Activated CD8-positive, alpha-beta memory T cell treated with anti-CD3 and anti-CD28 coated beads for 4 hours (primary cell): ENCODE measurements at regions not wholly inside any gene's neighbourhood (a gene's known extent, or its start where the extent isn't known, plus 50 kb on each side); places are given as distances from the start of the nearest gene placed in this dataset.

Experiments used
- DNase-seq, 2 donors: peaks; one replicate each; pipeline ENCODE4 v3.0.0-alpha.2; 2020; ENCODE audit warnings: low read depth in 2 of 2

DNA sequence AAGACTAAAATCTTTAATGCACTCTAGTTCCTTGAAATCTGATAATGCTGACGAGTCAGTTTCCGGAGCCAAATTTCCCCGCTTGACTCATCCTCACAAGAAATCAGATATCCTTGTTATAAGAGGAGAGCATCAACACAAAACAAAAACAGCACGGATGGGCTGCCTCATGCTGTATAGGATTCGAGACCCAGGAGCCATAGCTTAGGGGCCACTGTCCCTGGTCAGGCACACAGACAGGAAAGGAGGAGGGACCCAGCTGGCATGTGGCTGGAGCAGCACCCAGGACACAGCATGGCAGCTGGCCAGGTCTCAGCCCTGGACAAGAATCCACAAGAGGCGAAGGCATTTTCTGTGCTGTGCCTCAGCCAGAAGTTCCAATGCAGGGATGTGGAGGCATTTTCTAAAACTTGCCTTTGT lies 110.2 kb upstream of the SPATA13 start:
- no peak for DNase-seq

DNA sequence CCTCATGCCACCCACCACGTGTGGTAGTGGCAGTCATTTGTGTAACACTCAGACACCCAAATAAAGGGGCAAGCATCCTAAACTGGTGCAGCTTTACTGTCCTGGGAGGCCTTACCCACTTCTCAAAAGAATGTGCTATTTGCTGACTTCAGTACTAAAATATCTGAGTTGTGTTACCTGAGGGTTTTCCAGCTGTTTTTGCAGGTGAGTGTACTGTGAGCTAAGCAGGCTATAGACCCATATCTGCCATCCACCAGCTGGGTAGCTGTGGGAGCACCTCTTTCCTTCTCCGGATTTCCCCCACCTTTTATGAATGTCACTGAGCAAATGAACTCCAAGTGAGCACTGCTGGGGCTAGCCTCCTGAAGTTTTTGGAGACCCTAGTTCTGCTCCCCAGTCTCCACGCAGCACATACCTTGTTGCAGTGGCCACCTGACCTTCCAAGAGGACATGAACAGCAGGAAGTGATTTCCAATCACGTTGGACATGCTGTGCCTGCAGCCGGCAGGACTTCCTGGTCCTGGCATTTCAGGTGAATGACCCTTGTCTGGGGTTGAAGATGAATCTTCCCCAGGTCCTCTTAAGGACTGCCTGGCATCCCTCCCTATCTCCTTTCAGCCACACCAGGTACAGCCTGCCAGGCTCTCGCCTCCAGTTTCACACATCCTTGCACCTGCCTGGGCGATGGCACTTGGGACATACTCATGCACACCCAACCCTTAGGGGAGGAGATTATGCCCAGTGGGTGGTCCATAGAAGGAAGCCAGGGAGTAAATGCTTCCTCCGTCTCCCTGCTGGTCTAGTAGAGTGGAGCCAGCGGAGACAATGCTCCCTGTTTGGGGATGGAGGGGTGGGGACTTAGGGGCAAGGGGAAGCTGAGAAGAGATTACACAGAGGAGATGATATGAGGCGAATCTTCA lies 109.5 kb upstream of the SPATA13 start:
- DNase-seq = no peak

DNA sequence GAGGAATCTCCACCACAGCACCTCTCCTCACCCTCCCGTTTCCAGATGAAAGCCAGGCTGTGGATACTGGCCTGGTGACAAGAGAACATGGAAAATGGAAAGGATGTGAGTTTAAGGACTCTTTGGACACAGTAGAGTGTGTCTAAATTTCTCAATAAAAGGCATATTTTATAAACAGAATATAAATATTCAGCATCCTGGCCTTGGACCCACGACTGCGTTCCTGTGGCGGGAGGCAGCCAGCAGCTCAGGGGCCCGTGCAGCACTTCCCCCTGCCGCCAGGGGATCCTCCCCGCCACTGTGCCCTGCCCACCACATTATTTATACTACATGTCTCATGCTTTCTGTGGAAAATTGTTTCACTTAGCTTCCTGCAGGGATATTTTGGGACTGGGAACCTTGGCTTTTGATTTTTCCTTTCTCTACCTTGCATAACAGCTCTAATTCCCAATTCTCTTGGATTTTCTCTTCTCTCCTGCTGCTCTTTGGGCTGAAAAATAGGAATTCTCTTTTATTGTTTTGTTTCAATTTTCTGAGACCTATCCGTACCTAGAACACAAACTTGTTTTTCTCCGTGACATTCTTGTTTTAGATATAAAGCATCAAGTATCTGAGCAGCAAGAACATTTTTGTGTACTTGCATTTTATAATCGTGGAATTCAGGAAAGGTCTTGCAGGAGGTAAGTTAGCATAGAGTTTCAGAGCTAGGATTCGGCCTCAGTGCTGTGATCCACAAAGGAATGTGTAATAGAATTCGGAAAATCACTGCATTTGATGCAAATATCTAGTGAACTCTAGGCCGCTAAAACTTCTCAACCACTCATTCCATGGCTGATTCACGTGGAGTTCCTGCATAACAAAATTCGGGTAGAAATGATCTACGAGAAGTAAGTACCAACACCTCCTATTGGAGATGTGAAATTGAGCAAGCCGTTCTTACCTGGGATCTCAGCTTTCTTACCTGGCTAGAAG lies 107.7 kb upstream of the SPATA13 start:
- no peak for DNase-seq

DNA sequence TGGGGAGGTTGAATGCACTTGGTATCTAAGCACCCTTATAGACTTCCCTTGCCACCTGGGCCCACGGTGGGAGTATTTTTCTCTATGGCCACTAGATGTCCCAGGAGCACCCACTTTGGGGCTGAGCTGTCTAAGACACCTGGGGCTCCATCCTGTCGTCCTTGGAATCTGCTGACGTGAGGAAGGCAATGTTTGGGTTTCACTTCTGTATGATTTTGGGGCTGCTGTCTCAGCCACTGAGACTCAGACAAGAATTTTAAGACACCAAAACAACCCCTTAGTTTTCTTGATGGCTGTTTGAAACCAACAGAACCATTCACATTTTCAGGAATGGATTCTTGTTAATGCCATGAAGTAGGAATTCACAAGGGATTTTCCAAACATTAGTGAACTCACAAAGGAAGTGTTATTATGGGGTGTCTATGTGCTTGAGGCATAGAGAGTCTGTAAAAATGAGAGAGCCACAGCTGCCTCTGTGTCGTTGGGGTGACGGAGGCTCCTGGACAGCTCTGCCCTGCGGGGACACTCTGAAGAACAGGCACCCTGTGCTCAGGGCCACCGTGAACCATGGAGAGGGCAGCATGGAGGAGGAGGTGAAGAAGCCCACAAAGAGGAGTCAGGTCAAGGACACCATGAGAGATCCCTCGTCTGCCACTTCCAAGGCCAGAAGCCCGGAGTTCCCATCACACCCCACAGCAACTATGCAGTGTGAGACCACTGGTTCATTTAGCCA lies 106.8 kb upstream of the SPATA13 start:
- peak; percentile 14 to 31 for DNase-seq

DNA sequence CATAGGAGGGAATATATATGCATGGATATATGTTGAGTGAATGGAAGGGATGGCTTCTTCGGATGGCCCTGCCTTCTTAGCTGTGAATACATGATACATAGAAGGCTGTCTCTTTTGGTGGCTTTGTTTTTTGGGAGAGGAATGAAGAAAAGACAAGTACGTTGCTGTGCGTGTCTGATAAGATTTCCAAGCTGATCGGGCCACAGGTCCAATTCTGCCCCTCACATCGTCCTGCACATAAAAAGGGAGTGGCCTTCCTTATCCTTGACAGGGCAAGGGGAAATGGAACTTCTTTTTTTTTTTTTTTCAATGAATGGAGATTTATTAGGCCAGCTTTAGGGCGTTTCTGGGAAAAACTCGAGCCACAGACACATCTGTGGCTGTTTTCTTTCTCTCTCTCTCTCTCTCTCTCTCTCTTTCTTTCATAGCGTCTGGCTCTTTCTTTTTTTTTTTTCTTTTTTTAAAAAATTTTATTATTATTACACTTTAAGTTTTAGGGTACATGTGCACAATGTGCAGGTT lies 103.8 kb upstream of the SPATA13 start:
- DNase-seq = no peak

GRCh38 chr13:24060993-24061392 lies 99.5 kb upstream of the SPATA13 start:
- no peak for DNase-seq

DNA sequence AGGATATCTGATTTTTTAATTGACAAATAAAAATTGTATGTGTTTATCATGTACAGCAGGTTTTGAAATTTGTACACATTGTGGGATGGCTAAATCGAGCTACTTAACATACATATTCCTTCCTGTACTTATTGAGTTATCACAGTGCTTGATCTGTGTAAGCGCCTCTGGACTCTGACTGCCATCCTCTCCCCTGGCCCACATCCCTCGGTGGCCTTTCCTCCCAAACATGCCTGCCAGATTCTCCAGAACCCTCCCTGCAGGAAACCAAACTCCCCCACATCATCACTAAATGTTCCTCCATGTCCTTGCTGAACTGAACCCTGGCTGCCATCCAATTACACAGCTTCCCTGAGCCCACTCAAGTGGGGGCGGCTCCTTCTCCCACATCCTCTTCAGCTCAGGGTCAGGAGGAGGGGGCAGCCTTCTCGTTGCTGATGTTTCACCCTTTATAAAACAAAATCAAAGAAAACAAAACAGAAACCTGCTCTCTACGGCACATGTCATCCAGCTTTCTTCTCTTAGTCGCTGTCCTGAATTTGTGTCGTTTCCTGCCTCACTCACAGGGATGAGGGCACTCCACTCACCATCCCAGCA lies 97.1 kb upstream of the SPATA13 start:
- no peak for DNase-seq

DNA sequence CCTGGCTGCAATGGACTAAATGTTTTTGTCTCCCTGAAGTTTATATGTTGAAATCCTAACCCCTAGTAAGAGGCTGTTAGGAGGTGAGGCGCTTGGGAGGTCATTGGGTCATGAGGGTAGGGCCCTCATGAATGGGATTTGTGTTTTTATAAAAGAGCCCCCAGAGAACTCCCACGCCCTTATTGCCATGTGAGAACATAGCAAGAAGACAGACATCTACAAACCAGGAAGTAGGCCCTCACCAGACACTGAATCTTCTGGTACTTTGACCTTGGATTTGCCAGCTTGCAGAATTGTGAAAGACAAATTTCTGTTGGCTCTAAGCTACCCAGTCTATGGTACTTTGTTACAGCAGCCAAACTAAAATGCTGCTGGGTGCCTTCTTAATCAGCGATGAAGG lies 96.1 kb upstream of the SPATA13 start:
- DNase-seq = no peak

DNA sequence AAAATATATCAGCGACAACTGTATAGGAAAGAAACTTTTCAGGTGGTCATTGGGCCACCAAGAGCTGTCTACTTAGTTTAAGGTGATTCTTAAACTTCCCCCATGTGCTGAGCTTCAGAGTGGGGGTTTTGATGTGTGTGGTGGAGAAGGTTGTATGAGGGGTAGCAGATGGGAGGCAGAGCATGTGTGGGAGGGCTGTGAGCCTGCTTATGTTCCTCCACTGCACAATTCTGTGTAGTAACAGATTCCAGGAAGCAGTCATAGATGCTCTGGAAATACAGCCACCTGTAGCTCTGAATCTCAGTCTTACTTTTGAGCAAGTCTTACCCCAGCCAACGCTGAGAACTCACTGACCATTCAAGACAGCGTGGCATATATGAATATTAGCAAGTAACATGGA lies 95.3 kb upstream of the SPATA13 start:
- no peak for DNase-seq

- DNase-seq = no peak
Observed at GRCh38 chr13:24066405-24067295, 93.9 kb upstream of the SPATA13 start.

- no peak for DNase-seq
Observed at GRCh38 chr13:24068472-24068871, 92.0 kb upstream of the SPATA13 start.

DNA sequence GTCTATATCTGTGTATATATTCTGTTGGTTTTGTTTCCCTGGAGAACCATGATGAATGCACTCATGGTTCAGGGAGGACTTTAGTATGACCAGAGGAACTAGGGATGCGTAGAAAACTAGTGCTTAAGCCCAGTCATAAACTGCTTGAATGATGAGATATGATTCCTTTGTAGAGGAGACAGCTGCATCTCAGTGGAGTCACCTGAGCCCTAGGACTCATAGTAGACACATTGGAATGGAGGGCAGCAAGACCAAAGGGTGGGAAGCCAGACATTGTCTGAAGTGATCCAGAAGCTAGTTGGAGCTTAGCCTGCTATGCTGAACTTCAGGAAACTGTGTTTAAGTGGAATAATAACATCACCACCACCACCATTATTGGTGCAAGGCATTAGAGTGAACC lies 89.5 kb upstream of the SPATA13 start:
- DNase-seq = no peak

DNA sequence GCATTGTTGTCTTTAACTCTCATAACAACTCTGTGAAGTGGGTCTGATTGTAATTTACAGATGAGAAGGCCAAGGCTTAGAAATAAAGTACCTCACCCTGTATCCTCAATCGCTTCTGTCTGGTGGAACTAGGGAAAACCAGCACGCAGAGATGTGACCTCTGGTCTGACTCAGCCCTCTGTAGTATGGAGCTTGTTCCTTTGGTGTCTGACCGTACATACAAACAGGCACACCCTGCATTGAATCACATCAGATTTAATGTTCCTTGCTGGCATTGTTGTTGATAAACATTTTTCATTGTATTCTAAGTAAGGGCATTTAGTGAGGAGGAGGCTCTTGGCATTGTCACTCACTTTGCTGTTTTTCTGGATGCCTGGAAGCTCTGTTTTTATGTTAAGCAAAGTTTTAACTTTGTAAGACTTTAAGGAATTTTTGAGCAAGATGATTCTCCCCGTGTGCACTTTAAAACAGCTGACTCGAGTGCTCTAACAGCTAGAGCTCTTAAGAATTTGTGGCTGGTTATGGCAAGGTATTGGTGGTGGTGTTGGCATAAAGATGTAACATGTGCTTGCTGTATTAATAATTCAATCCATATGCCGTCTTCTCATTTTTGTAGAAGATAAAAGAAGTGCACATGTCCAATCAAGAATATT lies 89.0 kb upstream of the SPATA13 start:
- no peak for DNase-seq

GRCh38 chr13:24073657-24074056 lies 86.9 kb upstream of the SPATA13 start:
- DNase-seq = no peak

- DNase-seq = no peak
Observed at GRCh38 chr13:24074678-24075077, 85.8 kb upstream of the SPATA13 start.

- DNase-seq = no peak
Observed at GRCh38 chr13:24075137-24075975, 85.2 kb upstream of the SPATA13 start.

- no peak for DNase-seq
Observed at GRCh38 chr13:24076109-24076508, 84.4 kb upstream of the SPATA13 start.

- no peak for DNase-seq
Observed at GRCh38 chr13:24076636-24077035, 83.9 kb upstream of the SPATA13 start.

DNA sequence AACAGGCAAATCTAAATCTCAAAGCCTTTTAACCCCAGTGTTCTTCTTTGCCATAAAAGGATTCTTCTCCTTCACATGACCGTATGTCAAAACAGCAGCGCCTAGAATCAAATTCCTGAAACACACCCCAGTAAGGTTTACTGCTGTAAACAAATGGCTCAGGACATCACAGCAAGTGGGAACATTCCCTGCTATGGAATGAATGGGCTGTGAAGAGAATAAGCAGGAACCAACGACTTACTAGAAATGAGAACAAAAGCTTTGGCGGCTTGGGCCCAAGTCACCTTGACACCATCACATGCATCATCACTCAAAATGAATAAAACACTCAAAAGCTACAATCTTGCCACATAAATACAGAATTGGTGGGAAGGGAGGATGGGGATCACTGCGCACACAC lies 80.4 kb upstream of the SPATA13 start:
- DNase-seq = no peak
